Activated T-cell treated with anti-CD3 and anti-CD28 coated beads, Interleukin-2, amount 50 U/mL, for 72 hours (primary cell): ENCODE measurements at regions not wholly inside any gene's neighbourhood (a gene's known extent, or its start where the extent isn't known, plus 50 kb on each side); places are given as distances from the start of the nearest gene placed in this dataset.
"Not testable (repeated sequence)": the region's sequence is repeated elsewhere in the genome, so short reads cannot be mapped to it uniquely, and the experiment has no call there.

Experiments
- ATAC-seq, 2 donors: fragments of 150-1000 bp; cut with Tn5 transposase; replicated peaks in 1 of 2; 2 replicates each; pipeline ENCODE4 v1.10.0; 2021; ENCODE audit warnings: moderate library complexity in 2 of 2, mild to moderate bottlenecking in 1 of 2
- DNase-seq, 2 donors: peaks; one replicate each; pipeline ENCODE4 v3.0.0; 2021 to 2022; ENCODE audit warnings: mixed read lengths in 1 of 2
- H3K27ac Mint-ChIP-seq: one replicate; pipeline ENCODE4 v1.8.0; 2022; ENCODE audit warnings: mild to moderate bottlenecking, moderate library complexity, mixed read lengths
- H3K27me3 Mint-ChIP-seq: one replicate; pipeline ENCODE4 v1.8.0; 2022; ENCODE audit warnings: low read depth, mixed read lengths
- H3K36me3 Mint-ChIP-seq, 2 donors: one replicate each; pipeline ENCODE4 v1.8.0; 2022; ENCODE audit warnings: mixed read lengths in 2 of 2, mild to moderate bottlenecking in 1 of 2; ENCODE audit not compliant: insufficient read depth in 2 of 2
- H3K4me1 Mint-ChIP-seq: one replicate; pipeline ENCODE4 v1.8.0; 2022; ENCODE audit warnings: low read depth, mixed read lengths
- H3K4me3 Mint-ChIP-seq, 2 donors: one replicate each; pipeline ENCODE4 v1.8.0; 2022; ENCODE audit warnings: mild to moderate bottlenecking in 2 of 2, mixed read lengths in 2 of 2, moderate library complexity in 2 of 2
- H3K9me3 Mint-ChIP-seq, 2 donors: one replicate each; pipeline ENCODE4 v1.8.0; 2022; ENCODE audit warnings: mixed read lengths in 2 of 2

GRCh38 chr20:30484009-30484748 lies 773.3 kb upstream of the DEFB115 start:
- DNase-seq = no peak
- Mint-ChIP-seq H3K36me3 (peaks cover 12% of the 10 kb centered on the region in 2 donors), H3K27me3 (no peaks in the 10 kb centered on the region), H3K4me3 (no peak overlapping the region), H3K9me3 (peaks cover 5 to 14% of the 10 kb centered on the region in 2 donors), H3K27ac (no peak overlapping the region), H3K4me1 (no peaks in the 10 kb centered on the region)
- ATAC-seq = no peak

- ATAC-seq (no peak), DNase-seq (no peak)
- H3K36me3 Mint-ChIP-seq = peaks cover 11 to 12% of the 10 kb centered on the region in 2 donors
- H3K9me3 Mint-ChIP-seq = peaks cover 5 to 12% of the 10 kb centered on the region in 2 donors
- no peak overlapping the region for H3K27ac Mint-ChIP-seq
- no peak overlapping the region for H3K4me3 Mint-ChIP-seq
- no peaks in the 10 kb centered on the region for H3K27me3 Mint-ChIP-seq
- H3K4me1 Mint-ChIP-seq = no peaks in the 10 kb centered on the region
These were observed 772.8 kb upstream of the DEFB115 start for GRCh38 chr20:30484749-30485070.

DNA sequence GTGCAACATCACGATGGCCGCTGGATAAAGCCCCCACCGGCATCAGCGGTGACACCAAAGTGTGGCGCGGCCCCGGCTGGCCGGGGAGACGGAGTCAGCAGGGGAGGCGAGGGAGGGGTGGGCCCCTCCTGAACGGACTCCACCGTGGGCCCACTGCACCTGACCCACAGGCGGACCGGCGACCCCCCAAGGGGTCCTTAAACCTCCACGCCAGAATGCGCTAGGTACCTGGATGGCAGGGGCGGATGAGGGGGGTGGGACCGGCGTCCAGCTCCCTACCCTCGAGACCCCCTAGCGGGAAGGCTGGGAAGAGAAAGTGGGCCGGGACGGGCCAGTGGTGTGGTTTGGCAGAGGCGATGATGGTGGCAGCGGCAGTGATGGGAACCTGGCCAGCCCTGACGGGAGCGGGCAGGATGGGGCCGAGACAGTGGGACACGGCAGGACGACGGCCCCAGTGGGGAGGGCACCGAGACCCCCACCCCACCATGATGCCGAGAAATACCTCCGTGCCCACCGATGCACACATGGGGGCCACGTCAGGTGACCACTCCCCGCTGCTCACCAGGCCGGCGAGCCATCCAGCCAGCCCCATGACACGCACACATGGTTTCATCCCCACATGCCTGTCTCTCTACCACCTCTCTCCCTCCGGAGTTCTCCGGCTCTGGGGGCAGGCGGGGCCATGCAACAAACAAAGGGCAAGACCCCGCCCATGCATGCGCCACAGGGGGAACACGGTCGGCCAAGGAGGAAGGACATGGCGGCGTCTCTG lies 771.9 kb upstream of the DEFB115 start:
- peaks cover 11 to 12% of the 10 kb centered on the region in 2 donors for H3K36me3 Mint-ChIP-seq
- no peak overlapping the region for H3K4me3 Mint-ChIP-seq
- peaks cover 3 to 12% of the 10 kb centered on the region in 2 donors for H3K9me3 Mint-ChIP-seq
- DNase-seq (no peak), ATAC-seq (no peak)
- H3K27me3 Mint-ChIP-seq = no peaks in the 10 kb centered on the region
- H3K4me1 Mint-ChIP-seq = no peaks in the 10 kb centered on the region
- H3K27ac Mint-ChIP-seq = no peak overlapping the region

GRCh38 chr20:30486103-30486478 lies 771.4 kb upstream of the DEFB115 start:
- Mint-ChIP-seq H3K27ac (no peak overlapping the region), H3K9me3 (peaks cover 5 to 12% of the 10 kb centered on the region in 2 donors), H3K27me3 (no peaks in the 10 kb centered on the region), H3K36me3 (peaks cover 12 to 14% of the 10 kb centered on the region in 2 donors), H3K4me3 (no peak overlapping the region), H3K4me1 (no peaks in the 10 kb centered on the region)
- no peak for ATAC-seq
- no peak for DNase-seq

GRCh38 chr20:30487461-30487860 lies 770.0 kb upstream of the DEFB115 start:
- not testable (repeated sequence) for H3K27ac Mint-ChIP-seq, H3K4me3 Mint-ChIP-seq, ATAC-seq, DNase-seq, H3K9me3 Mint-ChIP-seq, H3K4me1 Mint-ChIP-seq, H3K27me3 Mint-ChIP-seq
- H3K36me3 Mint-ChIP-seq = peaks cover 12 to 14% of the 10 kb centered on the region in 2 donors

- Mint-ChIP-seq H3K27me3 (no peaks in the 10 kb centered on the region), H3K36me3 (peaks cover 12 to 14% of the 10 kb centered on the region in 2 donors), H3K9me3 (peaks cover 4 to 7% of the 10 kb centered on the region in 2 donors), H3K4me1 (no peaks in the 10 kb centered on the region), H3K4me3 (no peak overlapping the region), H3K27ac (no peak overlapping the region)
- ATAC-seq = no peak
- DNase-seq = no peak
These were observed 769.2 kb upstream of the DEFB115 start for GRCh38 chr20:30487947-30488926.

DNA sequence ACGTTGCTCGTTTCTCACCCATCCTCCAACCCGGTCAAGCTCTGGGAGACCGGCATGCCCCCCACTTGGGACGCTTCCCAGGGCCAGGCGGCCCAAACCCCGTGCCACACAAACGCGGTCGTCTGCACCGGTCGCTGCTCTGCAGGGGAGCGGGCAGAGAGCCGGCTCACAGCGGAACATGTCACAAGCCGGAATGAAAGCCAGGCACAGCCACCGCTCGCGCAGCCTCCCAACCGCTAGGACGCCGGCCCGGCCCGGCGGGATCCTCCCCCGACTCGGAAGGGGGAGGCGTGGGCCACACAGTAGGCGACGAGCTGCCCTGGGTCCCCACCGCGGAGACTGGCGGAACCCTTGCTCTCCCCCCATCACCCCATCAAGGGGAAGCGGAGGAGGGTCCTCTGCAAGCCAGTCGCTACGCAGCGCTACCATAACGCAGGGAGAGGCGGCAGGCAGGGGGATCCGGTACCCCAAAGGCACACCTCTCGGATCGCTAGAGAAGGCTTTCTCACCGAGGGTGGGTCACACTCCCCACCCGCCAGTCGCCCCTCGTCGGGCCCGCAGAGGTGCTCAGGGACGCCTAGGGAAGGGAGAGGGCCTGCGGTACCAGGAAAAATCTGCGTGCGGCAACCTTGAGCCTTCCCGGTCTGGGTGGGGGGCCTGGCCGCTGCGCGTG lies 768.4 kb upstream of the DEFB115 start:
- Mint-ChIP-seq H3K4me1 (no peaks in the 10 kb centered on the region), H3K27me3 (no peaks in the 10 kb centered on the region), H3K36me3 (peaks cover 11 to 14% of the 10 kb centered on the region in 2 donors), H3K9me3 (peaks cover 6 to 10% of the 10 kb centered on the region in 2 donors), H3K27ac (no peak overlapping the region), H3K4me3 (no peak overlapping the region)
- no peak for ATAC-seq
- DNase-seq = no peak

DNA sequence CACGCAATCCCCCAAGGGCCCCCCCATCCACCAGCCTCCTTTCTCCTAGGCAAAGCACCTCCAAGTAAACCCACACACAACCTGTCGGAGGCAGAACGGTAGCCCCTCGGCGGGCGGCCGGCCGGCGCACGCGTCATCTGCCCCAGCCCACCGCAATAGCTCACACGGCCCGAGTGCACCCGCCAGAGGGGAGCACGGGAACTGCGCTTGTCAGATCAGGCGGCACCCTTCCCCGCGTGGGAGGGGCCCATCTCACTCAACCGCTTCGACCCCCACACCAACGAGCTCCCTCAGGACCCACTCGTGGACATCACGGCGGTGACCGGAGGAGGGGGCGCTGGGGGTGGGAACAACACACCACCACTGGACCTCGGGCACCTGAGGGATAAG lies 767.9 kb upstream of the DEFB115 start:
- DNase-seq (no peak), ATAC-seq (no peak)
- Mint-ChIP-seq H3K27me3 (no peaks in the 10 kb centered on the region), H3K4me1 (no peaks in the 10 kb centered on the region), H3K36me3 (peaks cover 11 to 14% of the 10 kb centered on the region in 2 donors), H3K9me3 (peaks cover 6 to 10% of the 10 kb centered on the region in 2 donors), H3K4me3 (no peak overlapping the region), H3K27ac (no peak overlapping the region)

- no peak overlapping the region for H3K27ac Mint-ChIP-seq
- H3K9me3 Mint-ChIP-seq = peaks cover 6 to 8% of the 10 kb centered on the region in 2 donors
- ATAC-seq (no peak), DNase-seq (no peak)
- no peaks in the 10 kb centered on the region for H3K27me3 Mint-ChIP-seq
- no peaks in the 10 kb centered on the region for H3K4me1 Mint-ChIP-seq
- peaks cover 10 to 13% of the 10 kb centered on the region in 2 donors for H3K36me3 Mint-ChIP-seq
- H3K4me3 Mint-ChIP-seq = no peak overlapping the region
These were observed 766.4 kb upstream of the DEFB115 start for GRCh38 chr20:30491016-30491415.

DNA sequence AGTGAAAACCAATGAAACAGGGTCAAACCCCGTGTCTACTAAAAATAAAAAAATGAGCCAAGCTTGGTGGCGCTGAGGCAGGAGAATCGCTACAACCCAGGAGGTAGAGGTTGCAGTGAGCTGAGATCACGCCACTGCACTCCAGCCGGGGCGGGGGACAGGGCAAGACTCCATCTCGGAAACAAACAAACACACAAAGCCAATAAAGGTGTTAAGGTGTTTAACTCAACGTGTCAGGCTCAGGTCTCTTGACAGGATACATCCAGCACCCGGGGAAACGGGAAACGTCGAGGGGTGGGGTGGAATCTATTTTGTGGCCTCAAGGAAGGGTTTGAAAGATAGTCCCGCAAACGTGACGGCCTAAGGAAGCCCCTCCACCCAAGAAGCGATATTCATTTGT lies 760.8 kb upstream of the DEFB115 start:
- H3K27me3 Mint-ChIP-seq, H3K4me1 Mint-ChIP-seq, H3K27ac Mint-ChIP-seq, H3K4me3 Mint-ChIP-seq, ATAC-seq, H3K36me3 Mint-ChIP-seq, H3K9me3 Mint-ChIP-seq, DNase-seq: not testable (repeated sequence)

- not testable (repeated sequence) for H3K9me3 Mint-ChIP-seq, H3K4me1 Mint-ChIP-seq, H3K27me3 Mint-ChIP-seq, H3K4me3 Mint-ChIP-seq, H3K27ac Mint-ChIP-seq, DNase-seq, ATAC-seq, H3K36me3 Mint-ChIP-seq
These were observed 760.3 kb upstream of the DEFB115 start for GRCh38 chr20:30497191-30497590.

GRCh38 chr20:30499123-30499522 lies 758.3 kb upstream of the DEFB115 start:
- H3K27ac Mint-ChIP-seq = no peak overlapping the region
- DNase-seq (no peak), ATAC-seq (no peak)
- no peak overlapping the region for H3K4me3 Mint-ChIP-seq
- H3K36me3 Mint-ChIP-seq = no peaks in the 10 kb centered on the region
- H3K4me1 Mint-ChIP-seq = no peaks in the 10 kb centered on the region
- no peaks in the 10 kb centered on the region for H3K27me3 Mint-ChIP-seq
- no peaks in the 10 kb centered on the region for H3K9me3 Mint-ChIP-seq
